ENCODE measurements at regions not wholly inside any gene's neighbourhood (a gene's known extent, or its start where the extent isn't known, plus 50 kb on each side); places are given as distances from the start of the nearest gene placed in this dataset.

DNA sequence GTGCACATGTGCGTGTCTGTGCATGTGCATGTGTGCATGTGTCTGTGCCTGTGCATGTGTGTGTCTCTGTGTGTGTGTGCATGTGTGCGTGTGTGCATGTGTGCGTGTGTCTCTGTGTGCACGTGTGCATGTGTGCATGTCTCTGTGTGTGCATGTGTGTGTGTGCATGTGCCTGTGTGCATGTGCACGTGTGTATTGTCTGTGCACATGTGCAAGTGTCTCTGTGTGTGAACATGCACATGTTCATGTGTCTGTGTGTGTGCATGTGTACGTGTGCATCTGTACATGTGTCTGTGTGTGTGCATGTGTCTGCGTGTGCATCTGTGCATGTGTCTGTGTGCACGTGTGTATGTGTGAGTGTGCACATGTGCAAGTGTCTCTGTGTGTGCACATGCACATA, 277.3 kb downstream of the GALR1 start:
- ATAC-seq (ENCODE audit: insufficient number of reproducible peaks, low FRiP score, low read depth) (no peak), DNase-seq (ENCODE audit: low spot score) (no peak)
- Histone ChIP-seq H3K4me3 (no peak overlapping the region), H3K9me3 (no peaks in the 10 kb centered on the region), H3K27me3 (replicated peaks; ENCODE audit: insufficient read depth) (no peaks in the 10 kb centered on the region), H3K27ac (no peak overlapping the region), H3K36me3 (no peaks in the 10 kb centered on the region), H3K4me1 (ENCODE audit: control insufficient read depth in 1 of 2, low read depth in 2 of 2) (no peaks in the 10 kb centered on the region)
- no peak for TF ChIP-seq CTCF (IDR thresholded peaks at IDR 0.05)

DNA sequence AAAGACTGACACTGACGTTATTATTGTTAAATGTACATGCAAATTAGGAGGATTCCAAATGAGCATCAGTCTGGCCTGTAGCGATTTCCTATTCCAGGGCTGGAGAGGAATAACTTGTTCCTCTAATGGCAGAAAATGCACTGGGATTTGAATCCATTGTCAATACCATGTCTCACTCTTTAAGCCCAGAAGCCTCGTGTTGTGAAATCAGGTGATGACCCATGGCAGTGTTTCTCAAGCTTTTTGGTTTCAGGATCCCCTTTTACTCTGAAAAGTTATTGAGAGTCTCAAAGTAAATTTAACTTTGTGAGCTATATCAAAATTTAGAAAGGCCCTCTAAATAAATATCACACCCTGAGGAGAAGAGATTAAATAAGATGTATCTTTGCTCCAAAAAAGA, 279.2 kb downstream of the GALR1 start:
- H3K27ac ChIP-seq: no peak overlapping the region
- H3K36me3 ChIP-seq: no peaks in the 10 kb centered on the region
- no peaks in the 10 kb centered on the region for H3K27me3 ChIP-seq (replicated peaks; ENCODE audit: insufficient read depth)
- no peak for TF ChIP-seq CTCF (IDR thresholded peaks at IDR 0.05)
- H3K4me1 ChIP-seq (ENCODE audit: control insufficient read depth in 1 of 2, low read depth in 2 of 2): no peaks in the 10 kb centered on the region
- ATAC-seq (ENCODE audit: insufficient number of reproducible peaks, low FRiP score, low read depth) (no peak), DNase-seq (ENCODE audit: low spot score) (no peak)
- H3K4me3 ChIP-seq: no peak overlapping the region
- no peaks in the 10 kb centered on the region for H3K9me3 ChIP-seq

DNA sequence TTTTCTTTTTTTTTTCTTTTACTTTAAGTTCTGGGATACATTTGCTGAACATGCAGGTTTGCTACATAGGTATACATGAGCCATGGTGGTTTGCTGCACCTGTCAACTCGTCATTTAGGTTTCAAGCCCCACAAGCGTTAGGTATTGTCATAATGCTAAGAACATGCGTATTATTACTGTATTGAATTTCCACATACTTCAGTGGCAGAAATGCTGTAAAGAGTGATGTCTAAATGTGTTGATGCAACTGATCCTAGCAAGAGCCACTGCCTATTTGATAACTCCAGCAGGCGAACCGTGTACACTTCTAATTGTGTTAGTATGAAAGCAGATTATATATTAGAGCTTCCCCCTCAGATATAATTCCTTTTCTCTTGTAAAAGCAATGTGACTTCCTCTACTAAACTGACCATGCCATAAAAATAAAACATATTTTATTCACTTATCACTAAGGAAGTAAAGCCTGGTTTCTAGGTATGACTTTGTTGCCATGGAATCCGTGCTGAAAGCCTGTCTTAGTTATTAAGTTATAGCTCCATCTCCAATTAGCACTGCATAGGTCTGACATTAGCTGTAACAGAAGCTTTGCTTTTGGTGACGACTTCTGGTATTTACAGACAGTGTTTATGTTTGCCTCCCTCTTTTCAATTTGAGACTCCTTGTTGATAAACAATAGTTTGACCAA, 280.0 kb downstream of the GALR1 start:
- no peak for TF ChIP-seq CTCF (IDR thresholded peaks at IDR 0.05)
- no peak for ATAC-seq (ENCODE audit: insufficient number of reproducible peaks, low FRiP score, low read depth)

DNA sequence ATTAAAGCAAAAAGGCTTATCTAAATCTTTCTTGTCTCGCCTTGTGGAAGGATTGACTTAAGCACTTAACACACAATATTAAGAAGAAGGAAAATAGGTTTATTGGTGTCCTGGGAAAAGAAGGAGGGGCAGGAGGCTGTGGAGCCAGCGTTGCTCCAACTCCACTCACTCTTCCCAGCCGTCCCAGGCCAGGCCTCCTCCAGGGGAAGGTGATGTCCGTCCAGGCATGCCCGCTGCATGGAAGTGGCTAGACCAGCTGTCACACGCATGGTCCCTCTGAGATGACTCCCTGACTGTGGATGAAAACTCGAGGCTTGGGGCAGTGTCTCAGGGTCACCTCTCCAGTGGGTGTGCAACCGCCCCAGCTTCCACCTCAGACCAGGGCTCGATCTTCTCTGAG, 281.1 kb downstream of the GALR1 start:
- no peak for ATAC-seq (ENCODE audit: insufficient number of reproducible peaks, low FRiP score, low read depth)
- no peak for DNase-seq (ENCODE audit: low spot score)
- H3K27me3 ChIP-seq (replicated peaks; ENCODE audit: insufficient read depth): no peaks in the 10 kb centered on the region
- H3K4me3 ChIP-seq: no peak overlapping the region
- no peaks in the 10 kb centered on the region for H3K9me3 ChIP-seq
- H3K36me3 ChIP-seq: no peaks in the 10 kb centered on the region
- no peak overlapping the region for H3K27ac ChIP-seq
- TF ChIP-seq CTCF (IDR thresholded peaks at IDR 0.05): no peak
- no peaks in the 10 kb centered on the region for H3K4me1 ChIP-seq (ENCODE audit: control insufficient read depth in 1 of 2, low read depth in 2 of 2)

More for the DNA sequence above, 280.0 kb downstream of the GALR1 start:
- DNase-seq (ENCODE audit: low spot score): no peak
- no peaks in the 10 kb centered on the region for H3K27me3 ChIP-seq (replicated peaks; ENCODE audit: insufficient read depth)
- no peak overlapping the region for H3K27ac ChIP-seq
- H3K9me3 ChIP-seq: no peaks in the 10 kb centered on the region
- no peak overlapping the region for H3K4me3 ChIP-seq
- no peaks in the 10 kb centered on the region for H3K4me1 ChIP-seq (ENCODE audit: control insufficient read depth in 1 of 2, low read depth in 2 of 2)
- no peaks in the 10 kb centered on the region for H3K36me3 ChIP-seq

GRCh38 chr18:77539860-77540259, 290.2 kb downstream of the GALR1 start:
- Histone ChIP-seq H3K36me3 (no peaks in the 10 kb centered on the region), H3K27ac (no peak overlapping the region), H3K4me3 (no peak overlapping the region), H3K27me3 (replicated peaks; ENCODE audit: insufficient read depth) (no peaks in the 10 kb centered on the region), H3K9me3 (no peaks in the 10 kb centered on the region), H3K4me1 (ENCODE audit: control insufficient read depth in 1 of 2, low read depth in 2 of 2) (no peaks in the 10 kb centered on the region)
- no peak for TF ChIP-seq CTCF (IDR thresholded peaks at IDR 0.05)
- ATAC-seq (ENCODE audit: insufficient number of reproducible peaks, low FRiP score, low read depth) (no peak), DNase-seq (ENCODE audit: low spot score) (no peak)
